OCI-LY3 (cell line): ENCODE measurements at regions not wholly inside any gene's neighbourhood (a gene's known extent, or its start where the extent isn't known, plus 50 kb on each side); places are given as distances from the start of the nearest gene placed in this dataset.

Experiments
- CTCF ChIP-seq: fragments of 200-600, 300-600 bp; sonication (generic); IDR thresholded peaks from 2 replicates; pipeline ENCODE4 v1.5.1; 2014; ENCODE audit warnings: antibody characterized with exemption, low read length, low read depth
- EZH2phosphoT487 ChIP-seq: fragments of 200-600 bp; shearing (Covaris generic); IDR thresholded peaks from 2 replicates; pipeline ENCODE4 v1.6.1; 2018; ENCODE audit warnings: antibody characterized with exemption, mixed run types, low read depth

GRCh38 chr7:85733169-85733915 is 546.5 kb upstream of the SEMA3D start:
- TF ChIP-seq CTCF (no peak), EZH2phosphoT487 (no peak)
